ENCODE measurements at regions not wholly inside any gene's neighbourhood (a gene's known extent, or its start where the extent isn't known, plus 50 kb on each side); places are given as distances from the start of the nearest gene placed in this dataset.

GRCh38 chr4:19534159-19534558 is 717.5 kb upstream of the SLIT2 start:
- DNase-seq (ENCODE audit: low read depth) = no peak
- no peak for TF ChIP-seq CTCF (conservative IDR thresholded peaks at IDR 0.05; ENCODE audit: control insufficient read depth, insufficient read depth, low read depth, low read length)
- no peak overlapping the region for H3K4me3 ChIP-seq (ENCODE audit: control insufficient read depth, low read depth, low read length)

GRCh38 chr4:19531906-19532848 is 719.5 kb upstream of the SLIT2 start:
- no peak for TF ChIP-seq CTCF (conservative IDR thresholded peaks at IDR 0.05; ENCODE audit: control insufficient read depth, insufficient read depth, low read depth, low read length)
- H3K4me3 ChIP-seq (ENCODE audit: control insufficient read depth, low read depth, low read length) = no peak overlapping the region

GRCh38 chr4:19523964-19524363 is 727.7 kb upstream of the SLIT2 start:
- H3K4me3 ChIP-seq (ENCODE audit: control insufficient read depth, low read depth, low read length) = no peak overlapping the region
- DNase-seq (ENCODE audit: low read depth) = no peak
- TF ChIP-seq CTCF (conservative IDR thresholded peaks at IDR 0.05; ENCODE audit: control insufficient read depth, insufficient read depth, low read depth, low read length) = no peak

More at GRCh38 chr4:19531906-19532848, 719.5 kb upstream of the SLIT2 start:
- no peak for DNase-seq (ENCODE audit: low read depth)

GRCh38 chr4:19522966-19523365 is 728.7 kb upstream of the SLIT2 start:
- DNase-seq (ENCODE audit: low read depth) = no peak
- H3K4me3 ChIP-seq (ENCODE audit: control insufficient read depth, low read depth, low read length) = no peak overlapping the region
- no peak for TF ChIP-seq CTCF (conservative IDR thresholded peaks at IDR 0.05; ENCODE audit: control insufficient read depth, insufficient read depth, low read depth, low read length)

GRCh38 chr4:19520939-19521520 is 730.7 kb upstream of the SLIT2 start:
- H3K4me3 ChIP-seq (ENCODE audit: control insufficient read depth, low read depth, low read length) = no peak overlapping the region
- no peak for DNase-seq (ENCODE audit: low read depth)
- TF ChIP-seq CTCF (conservative IDR thresholded peaks at IDR 0.05; ENCODE audit: control insufficient read depth, insufficient read depth, low read depth, low read length) = no peak

GRCh38 chr4:19514276-19515070 is 737.2 kb upstream of the SLIT2 start:
- no peak overlapping the region for H3K4me3 ChIP-seq (ENCODE audit: control insufficient read depth, low read depth, low read length)
- no peak for DNase-seq (ENCODE audit: low read depth)
- TF ChIP-seq CTCF (conservative IDR thresholded peaks at IDR 0.05; ENCODE audit: control insufficient read depth, insufficient read depth, low read depth, low read length) = no peak
